HUES64 (cell line): ENCODE measurements at regions not wholly inside any gene's neighbourhood (a gene's known extent, or its start where the extent isn't known, plus 50 kb on each side); places are given as distances from the start of the nearest gene placed in this dataset.

ENCODE experiments used
- H3K27ac ChIP-seq: 2 replicates; pipeline ENCODE4 v1.7.0; 2013; ENCODE audit warnings: low read depth, low read length, inconsistent platforms
- H3K27me3 ChIP-seq: 2 replicates; pipeline ENCODE4 v1.6.1; 2013; ENCODE audit warnings: mild to moderate bottlenecking, low read length; ENCODE audit not compliant: insufficient read depth
- H3K36me3 ChIP-seq: 2 replicates; pipeline ENCODE4 v1.6.1; 2013; ENCODE audit warnings: mild to moderate bottlenecking, low read length; ENCODE audit not compliant: insufficient read depth
- H3K4me1 ChIP-seq: 2 replicates; pipeline ENCODE4 v1.6.1; 2013; ENCODE audit warnings: mild to moderate bottlenecking, low read length, moderate library complexity; ENCODE audit not compliant: insufficient read depth
- H3K4me3 ChIP-seq: 2 replicates; pipeline ENCODE4 v1.5.1; 2013; ENCODE audit warnings: mild to moderate bottlenecking, low read length, moderate library complexity
- H3K9ac ChIP-seq: 2 replicates; pipeline ENCODE4 v1.6.1; 2013; ENCODE audit warnings: mild to moderate bottlenecking, low read depth, low read length
- H3K9me3 ChIP-seq: 2 replicates; pipeline ENCODE4 v1.6.1; 2013; ENCODE audit warnings: low read depth, low read length; ENCODE audit not compliant: insufficient read depth
- WGBS: fragments of 150-250, 120-280 bp; methylation state at CpG from one replicate; pipeline ENCODE4 v1.1.7; 2013; ENCODE audit warnings: missing lambda C conversion rate; 5-methylcytosine and 5-hydroxymethylcytosine counted together

DNA sequence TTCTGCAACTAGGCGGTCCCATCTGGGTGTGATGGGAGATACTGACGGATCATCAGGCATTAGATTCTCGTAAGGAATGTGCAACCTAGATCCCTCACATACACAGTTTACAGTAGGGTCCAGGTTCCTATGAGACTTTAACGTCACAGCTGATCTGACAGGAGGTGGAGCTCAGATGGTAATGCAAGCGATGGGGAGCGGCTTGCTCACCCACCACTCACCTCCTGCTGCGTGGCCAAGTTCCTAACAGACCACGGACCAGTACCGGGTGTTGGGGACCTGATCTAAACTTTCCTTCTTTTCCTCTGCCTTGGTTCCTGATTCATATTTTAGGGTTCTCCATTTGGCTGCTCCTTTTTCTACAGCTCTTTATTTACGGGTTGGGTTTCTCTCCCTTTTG lies 479.8 kb downstream of the BCAT1 start:
- no peaks in the 10 kb centered on the region for H3K9me3 ChIP-seq
- WGBS, result 89% methylated on average over 10 of the region's 10 CpGs
- H3K4me3 ChIP-seq, result no peak overlapping the region
- H3K9ac ChIP-seq, result no peak overlapping the region
- H3K4me1 ChIP-seq, result no peaks in the 10 kb centered on the region
- no peaks in the 10 kb centered on the region for H3K27me3 ChIP-seq
- H3K27ac ChIP-seq, result no peak overlapping the region
- no peaks in the 10 kb centered on the region for H3K36me3 ChIP-seq

DNA sequence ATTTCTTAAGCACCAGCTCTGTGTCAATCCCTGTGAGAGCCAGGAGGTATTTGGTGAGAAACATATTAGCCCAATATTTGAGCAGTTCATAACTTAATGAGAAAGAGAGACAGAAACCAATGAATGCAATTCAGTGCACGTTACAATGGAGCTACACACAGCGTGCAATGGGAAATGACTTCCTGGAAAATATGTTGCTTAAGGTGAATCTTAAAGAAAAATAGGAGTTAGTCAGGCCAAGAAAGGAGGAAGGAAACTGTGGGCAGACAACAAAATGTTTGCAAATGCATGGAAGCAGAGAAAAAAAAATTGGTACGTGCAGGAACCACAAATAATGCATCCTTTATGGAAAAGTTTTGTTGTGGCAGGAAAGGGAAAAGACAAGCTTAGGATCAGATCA lies 481.7 kb downstream of the BCAT1 start:
- no peaks in the 10 kb centered on the region for H3K9me3 ChIP-seq
- WGBS, result 93% methylated on average over 3 of the region's 3 CpGs
- no peak overlapping the region for H3K9ac ChIP-seq
- H3K4me3 ChIP-seq, result no peak overlapping the region
- H3K36me3 ChIP-seq, result no peaks in the 10 kb centered on the region
- H3K27me3 ChIP-seq, result no peaks in the 10 kb centered on the region
- no peaks in the 10 kb centered on the region for H3K4me1 ChIP-seq
- no peak overlapping the region for H3K27ac ChIP-seq

DNA sequence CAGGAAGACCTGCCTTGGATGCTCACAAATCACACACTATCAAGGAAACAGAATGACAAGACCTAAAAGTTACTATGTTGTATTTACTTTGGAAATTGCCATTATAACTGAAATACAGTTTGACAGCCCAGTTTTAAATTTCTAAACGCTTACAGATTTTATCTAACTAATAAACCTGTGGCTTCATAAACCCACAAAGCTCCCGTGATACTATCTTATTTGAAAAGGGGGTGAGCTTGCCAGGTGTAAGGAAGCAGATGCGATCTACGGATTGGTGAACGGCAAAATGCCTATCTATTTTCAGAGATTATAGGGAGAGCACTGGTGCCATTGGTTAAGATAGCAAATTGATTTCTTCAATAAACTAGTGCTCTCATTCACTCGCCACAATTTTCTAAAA lies 485.5 kb downstream of the BCAT1 start:
- H3K27ac ChIP-seq, result no peak overlapping the region
- no peaks in the 10 kb centered on the region for H3K36me3 ChIP-seq
- no peaks in the 10 kb centered on the region for H3K27me3 ChIP-seq
- H3K9me3 ChIP-seq, result no peaks in the 10 kb centered on the region
- no peaks in the 10 kb centered on the region for H3K4me1 ChIP-seq
- no peak overlapping the region for H3K9ac ChIP-seq
- WGBS, result 97% methylated on average over 6 of the region's 6 CpGs
- H3K4me3 ChIP-seq, result no peak overlapping the region

DNA sequence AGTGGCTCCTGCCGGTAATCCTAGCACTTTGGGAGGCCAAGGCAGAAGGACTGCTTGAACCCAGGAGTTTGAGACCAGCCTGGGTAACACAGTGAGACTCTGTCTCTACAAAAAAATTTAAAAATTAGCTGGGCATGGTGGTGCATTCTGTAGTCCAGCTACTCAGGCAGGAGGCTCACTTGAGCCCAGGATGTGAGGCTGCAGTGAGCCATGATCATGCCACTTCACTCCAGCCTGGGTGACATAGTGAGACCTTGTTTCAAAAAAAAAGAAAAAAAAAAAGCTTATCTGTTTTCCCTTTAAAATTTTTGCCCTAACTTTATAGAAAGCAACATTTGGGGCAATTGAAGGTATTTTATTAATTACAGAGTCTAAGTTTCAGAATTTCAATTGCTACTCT lies 486.0 kb downstream of the BCAT1 start:
- no peak overlapping the region for H3K27ac ChIP-seq
- no peaks in the 10 kb centered on the region for H3K4me1 ChIP-seq
- no peak overlapping the region for H3K9ac ChIP-seq
- 96% methylated on average over 1 of the region's 1 CpG for WGBS
- H3K36me3 ChIP-seq, result no peaks in the 10 kb centered on the region
- H3K4me3 ChIP-seq, result no peak overlapping the region
- H3K9me3 ChIP-seq, result no peaks in the 10 kb centered on the region
- no peaks in the 10 kb centered on the region for H3K27me3 ChIP-seq

DNA sequence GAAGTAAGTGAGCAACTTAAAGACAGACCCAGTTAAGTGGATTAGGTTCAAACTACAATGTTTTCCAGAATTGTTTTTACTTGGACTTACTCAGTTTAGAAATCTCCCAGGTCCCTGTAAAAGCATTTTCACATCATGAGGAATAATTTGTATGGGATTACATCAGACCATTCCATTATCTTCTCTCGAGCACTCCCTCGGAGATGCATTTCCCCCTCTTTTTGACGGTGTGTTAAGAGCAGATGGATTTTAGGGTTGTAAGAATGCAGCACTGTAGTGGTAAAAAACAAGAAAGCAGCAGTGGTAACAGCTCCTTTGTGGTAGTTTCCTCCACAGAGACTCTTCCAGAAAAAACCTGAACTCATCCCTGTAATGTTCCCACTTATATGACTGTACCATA lies 488.4 kb downstream of the BCAT1 start:
- Histone ChIP-seq H3K9me3 (no peaks in the 10 kb centered on the region), H3K36me3 (no peaks in the 10 kb centered on the region), H3K27me3 (no peaks in the 10 kb centered on the region), H3K9ac (no peak overlapping the region), H3K4me1 (peaks cover 7% of the 10 kb centered on the region; the same call in 1 of the 2 replicates), H3K27ac (no peak overlapping the region), H3K4me3 (no peak overlapping the region)
- 100% methylated on average over 2 of the region's 3 CpGs for WGBS

DNA sequence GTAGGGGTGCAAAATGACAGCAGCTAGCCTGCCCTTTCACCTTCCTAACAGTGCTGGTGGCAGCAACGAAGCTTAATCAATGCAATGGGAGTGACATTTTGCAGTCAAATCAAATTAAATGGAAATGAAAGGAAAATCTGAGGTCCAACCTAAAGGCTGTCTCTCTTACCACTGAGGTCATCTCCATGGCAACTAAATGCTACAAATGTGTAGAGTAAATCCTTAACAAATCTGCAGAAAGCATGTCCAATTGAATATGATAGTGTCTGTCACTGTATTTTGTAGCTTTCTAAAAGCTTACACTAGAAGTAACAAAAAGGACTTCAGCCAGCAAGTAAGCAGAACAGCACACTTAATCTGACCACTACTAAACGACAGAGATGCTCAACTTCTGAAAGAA lies 488.8 kb downstream of the BCAT1 start:
- no peak overlapping the region for H3K9ac ChIP-seq
- H3K27ac ChIP-seq, result no peak overlapping the region
- no peaks in the 10 kb centered on the region for H3K27me3 ChIP-seq
- H3K4me3 ChIP-seq, result no peak overlapping the region
- H3K36me3 ChIP-seq, result no peaks in the 10 kb centered on the region
- WGBS, result 86% methylated on average over 2 of the region's 2 CpGs
- H3K4me1 ChIP-seq, result peaks cover 7% of the 10 kb centered on the region; the same call in 1 of the 2 replicates
- H3K9me3 ChIP-seq, result no peaks in the 10 kb centered on the region

DNA sequence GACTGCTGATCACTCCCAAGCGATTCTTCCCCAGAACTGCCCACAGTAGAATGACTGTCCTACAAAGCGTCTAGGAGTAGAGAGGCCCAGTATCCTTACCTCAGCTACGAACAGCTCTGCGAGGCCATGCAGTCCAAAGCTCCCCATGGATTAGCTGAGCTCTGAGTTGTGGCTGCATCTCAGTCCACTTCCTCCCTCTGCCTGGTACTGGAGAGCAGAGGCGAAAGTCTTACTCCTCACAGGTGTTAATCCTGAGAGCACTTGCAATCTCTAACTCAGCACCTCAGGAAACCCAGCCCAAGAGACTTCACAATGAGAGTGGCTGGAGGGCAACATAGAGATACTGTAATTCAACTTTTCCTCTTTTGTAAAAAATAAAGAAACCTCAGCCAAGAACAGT lies 493.1 kb downstream of the BCAT1 start:
- H3K4me3 ChIP-seq, result no peak overlapping the region
- no peaks in the 10 kb centered on the region for H3K9me3 ChIP-seq
- 96% methylated on average over 5 of the region's 5 CpGs for WGBS
- no peaks in the 10 kb centered on the region for H3K27me3 ChIP-seq
- H3K9ac ChIP-seq, result no peak overlapping the region
- H3K27ac ChIP-seq, result no peak overlapping the region
- H3K4me1 ChIP-seq, result peaks cover 7% of the 10 kb centered on the region; the same call in 1 of the 2 replicates
- H3K36me3 ChIP-seq, result no peaks in the 10 kb centered on the region

DNA sequence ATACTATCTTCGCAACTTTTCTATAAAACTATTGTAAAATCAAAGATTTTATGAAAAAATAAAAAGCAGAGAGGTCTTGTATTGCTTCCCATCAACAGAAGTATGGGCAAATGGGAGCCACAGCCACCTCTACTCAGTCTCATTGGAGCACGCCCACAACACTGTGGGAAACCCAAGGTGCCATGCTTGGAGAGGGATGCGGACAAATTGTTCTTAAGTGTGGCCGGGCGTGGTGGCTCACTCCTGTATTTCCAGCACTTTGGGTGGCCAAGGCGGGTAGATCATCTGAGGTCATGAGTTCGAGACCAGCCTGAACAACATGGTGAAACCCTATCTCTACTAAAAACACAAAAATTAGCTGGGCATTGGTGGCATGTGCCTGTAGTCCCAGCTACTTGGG lies 498.2 kb upstream of the SOX5 start:
- Histone ChIP-seq H3K36me3 (no peaks in the 10 kb centered on the region), H3K4me3 (no peak overlapping the region), H3K27me3 (no peaks in the 10 kb centered on the region), H3K27ac (no peak overlapping the region), H3K9ac (no peak overlapping the region), H3K4me1 (no peaks in the 10 kb centered on the region; the same call in 1 of the 2 replicates), H3K9me3 (no peaks in the 10 kb centered on the region)
- WGBS, result 96% methylated on average over 6 of the region's 7 CpGs

DNA sequence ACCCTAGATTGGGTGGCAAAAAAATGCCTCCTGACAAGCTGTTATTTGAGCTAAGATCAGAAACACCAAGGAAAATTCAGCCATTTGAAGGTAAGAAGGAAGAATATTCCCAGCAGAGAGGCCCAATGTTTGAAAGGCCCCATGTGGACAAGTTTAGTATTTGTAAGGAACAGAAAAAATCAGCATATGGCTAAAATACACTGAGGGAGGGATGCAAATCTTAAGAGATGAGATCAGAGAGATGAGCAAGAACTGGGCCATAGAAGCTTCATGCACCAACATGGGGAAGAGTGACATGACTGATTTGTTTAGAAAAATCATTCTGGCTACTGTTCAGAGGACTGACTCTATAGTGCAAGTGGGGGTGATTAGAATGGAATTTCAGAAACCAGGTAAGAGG lies 496.8 kb upstream of the SOX5 start:
- Histone ChIP-seq H3K4me3 (no peak overlapping the region), H3K27ac (no peak overlapping the region), H3K27me3 (no peaks in the 10 kb centered on the region), H3K9ac (no peak overlapping the region), H3K36me3 (no peaks in the 10 kb centered on the region), H3K4me1 (no peaks in the 10 kb centered on the region; the same call in 1 of the 2 replicates), H3K9me3 (no peaks in the 10 kb centered on the region)

DNA sequence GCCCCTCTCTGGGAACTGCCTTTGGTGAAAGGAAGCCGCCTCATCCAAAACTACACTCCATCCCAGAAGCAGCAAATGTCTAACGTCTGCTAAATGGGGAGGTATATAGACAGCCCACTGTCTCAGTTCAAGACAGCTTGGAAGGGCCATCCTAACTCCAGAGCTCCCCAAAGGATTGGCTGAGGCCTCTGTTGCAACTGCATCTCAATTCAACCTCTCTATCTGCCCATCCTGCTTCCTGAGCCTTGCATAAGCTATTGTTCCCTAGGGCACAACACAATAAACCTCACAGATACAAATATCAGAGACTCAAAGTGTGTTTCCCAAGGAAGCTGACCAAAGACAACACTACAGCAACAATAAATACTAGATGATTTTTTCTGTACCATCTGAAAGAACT lies 495.2 kb upstream of the SOX5 start:
- Histone ChIP-seq H3K27ac (no peak overlapping the region), H3K4me1 (no peaks in the 10 kb centered on the region; the same call in 1 of the 2 replicates), H3K27me3 (no peaks in the 10 kb centered on the region), H3K9me3 (no peaks in the 10 kb centered on the region), H3K4me3 (no peak overlapping the region), H3K36me3 (no peaks in the 10 kb centered on the region), H3K9ac (no peak overlapping the region)
- WGBS, result 96% methylated on average over 2 of the region's 2 CpGs

DNA sequence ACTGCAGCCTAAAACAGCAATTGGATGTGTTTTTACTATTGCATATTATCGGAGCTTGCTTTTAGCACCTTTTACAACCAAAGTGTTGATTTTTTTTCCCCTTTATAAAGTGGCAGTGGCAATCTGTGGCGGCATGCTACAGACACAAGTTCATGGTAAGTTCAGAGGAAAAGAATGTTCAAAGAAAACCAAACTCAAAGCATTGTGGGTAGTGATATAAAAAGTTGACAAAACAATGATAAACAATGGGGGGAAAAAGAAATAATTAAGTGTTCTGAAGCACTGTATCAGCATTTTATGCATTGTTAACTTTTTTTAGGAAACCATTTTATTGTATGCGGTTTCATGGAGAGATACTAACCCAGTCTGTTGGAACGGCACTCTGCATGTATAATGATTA lies 492.0 kb upstream of the SOX5 start:
- Histone ChIP-seq H3K9me3 (no peaks in the 10 kb centered on the region), H3K9ac (no peak overlapping the region), H3K4me1 (no peaks in the 10 kb centered on the region; the same call in 1 of the 2 replicates), H3K27me3 (no peaks in the 10 kb centered on the region), H3K36me3 (no peaks in the 10 kb centered on the region), H3K27ac (no peak overlapping the region), H3K4me3 (no peak overlapping the region)
- WGBS, result 97% methylated on average over 2 of the region's 4 CpGs

DNA sequence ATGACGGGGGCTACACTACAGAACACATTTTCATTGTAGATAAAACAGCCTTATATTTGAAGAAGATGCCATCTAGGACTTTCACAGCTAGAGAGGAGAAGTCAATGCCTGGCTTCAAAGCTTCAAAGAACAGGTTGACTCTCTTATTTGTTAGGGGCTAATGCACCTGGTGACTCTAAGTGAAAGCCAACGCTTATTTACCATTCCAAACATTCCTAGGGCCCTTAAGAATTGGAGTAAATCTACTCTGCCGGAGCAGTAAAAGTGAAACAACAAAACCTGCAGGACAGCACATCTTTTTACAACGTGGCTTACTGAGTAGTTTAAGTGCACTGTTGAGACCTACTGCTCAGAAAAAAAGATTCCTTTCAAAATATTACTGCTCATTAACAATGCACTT lies 487.2 kb upstream of the SOX5 start:
- 79% methylated on average over 3 of the region's 4 CpGs for WGBS

More for the DNA sequence above, 487.2 kb upstream of the SOX5 start:
- Histone ChIP-seq H3K36me3 (no peaks in the 10 kb centered on the region), H3K4me1 (no peaks in the 10 kb centered on the region), H3K9ac (no peak overlapping the region), H3K27ac (no peak overlapping the region), H3K4me3 (no peak overlapping the region), H3K9me3 (no peaks in the 10 kb centered on the region), H3K27me3 (no peaks in the 10 kb centered on the region)
